A549 (cell line): ENCODE measurements at regions not wholly inside any gene's neighbourhood (a gene's known extent, or its start where the extent isn't known, plus 50 kb on each side); places are given as distances from the start of the nearest gene placed in this dataset.

Source experiments
- ATAC-seq, 2 experiments: fragments of 200-7000 bp in 1 of 2; fragments of >200 bp in 1 of 2; cut with Nextera tagmentation in 1 of 2; cut with Tn5 transposase in 1 of 2; 3 replicates each; pipeline versions ENCODE4 v1.8.0 to v1.9.1; 2018 to 2020; ENCODE audit warnings: mild to moderate bottlenecking in 1 of 2, moderate library complexity in 1 of 2
- CTCF ChIA-PET: fragments of 300-600 bp; sonication (Branson Sonifier 250); formaldehyde crosslinking; extraction: SDS; loops from one replicate; lab custom pipeline; 2021; ENCODE audit warnings: antibody characterized with exemption, inconsistent platforms; lab: Yijun Ruan, JAX
- POLR2A ChIA-PET: fragments of 350-600 bp; formaldehyde crosslinking; extraction: SDS; loops from one replicate; lab custom pipeline; 2021; ENCODE audit warnings: antibody characterized with exemption, inconsistent platforms; lab: Yijun Ruan, JAX
- DNase-seq, 2 experiments: peaks; one replicate each; pipeline versions ENCODE4 v3.0.0 to v3.0.0-alpha.2; 2011 to 2016; ENCODE audit warnings: low read depth in 1 of 2, low spot score in 1 of 2
- FAIRE-seq: peaks from 2 replicates; lab custom pipeline; 2011; peaks lifted over from hg19 to GRCh38; lab: Jason Lieb, UNC
- H3K27ac ChIP-seq, 2 experiments: fragments of >200 bp; sonication (Bioruptor Twin); formaldehyde crosslinking; 3 replicates each; pipeline ENCODE4 v1.5.1; 2016 to 2017
- H3K4me1 ChIP-seq: fragments of >200 bp; sonication (Bioruptor Twin); formaldehyde crosslinking; 3 replicates; pipeline ENCODE4 v1.6.1; 2016
- H3K4me2 ChIP-seq: fragments of >200 bp; sonication (Bioruptor Twin); formaldehyde crosslinking; 3 replicates; pipeline ENCODE4 v1.6.1; 2016
- H3K4me3 ChIP-seq: fragments of >200 bp; sonication (Bioruptor Twin); formaldehyde crosslinking; 3 replicates; pipeline ENCODE4 v1.5.1; 2016
- H3K9me3 ChIP-seq: fragments of >200 bp; sonication (Bioruptor Twin); formaldehyde crosslinking; 3 replicates; pipeline ENCODE4 v1.6.1; 2016
- CBX2 ChIP-seq: fragments of 200-600 bp; sonication (generic); IDR thresholded peaks from 2 replicates; pipeline ENCODE4 v1.6.1; 2016; ENCODE audit warnings: low read depth, mild to moderate bottlenecking, borderline replicate concordance
- CEBPB ChIP-seq, 2 experiments: fragments of >200 bp in 1 of 2; sonication (Bioruptor Twin) in 1 of 2; formaldehyde crosslinking in 1 of 2; IDR thresholded peaks; 2 replicates each; pipeline ENCODE4 v1.6.1; 2012 to 2016
- CHD4 ChIP-seq: fragments of 200-600 bp; sonication (generic); IDR thresholded peaks from 2 replicates; pipeline ENCODE4 v1.6.1; 2016; ENCODE audit warnings: antibody characterized with exemption, mild to moderate bottlenecking, borderline replicate concordance
- EHF ChIP-seq: fragments of 250-450 bp; sonication (Bioruptor Pico); IDR thresholded peaks from 2 replicates; pipeline ENCODE4 v1.5.0; 2020; ENCODE audit warnings: mild to moderate bottlenecking
- EHMT2 ChIP-seq: fragments of 200-600 bp; sonication (generic); IDR thresholded peaks from 2 replicates; pipeline ENCODE4 v1.6.1; 2016; ENCODE audit warnings: antibody characterized with exemption, low read depth, mild to moderate bottlenecking, moderate library complexity
- EP300 ChIP-seq, 2 experiments: fragments of >200 bp; sonication (Bioruptor Twin); formaldehyde crosslinking; IDR thresholded peaks; 2 replicates in 1 of 2; 3 replicates in 1 of 2; pipeline ENCODE4 v1.6.1; 2016 to 2017
- GATA3 ChIP-seq: IDR thresholded peaks from 2 replicates; pipeline ENCODE4 v1.6.1; 2012; ENCODE audit warnings: borderline replicate concordance
- HDAC2 ChIP-seq: fragments of 200-600 bp; sonication (generic); IDR thresholded peaks from 2 replicates; pipeline ENCODE4 v1.6.1; 2016
- HOXB13 ChIP-seq: fragments of 250-450 bp; sonication (Bioruptor Pico); IDR thresholded peaks from 2 replicates; pipeline ENCODE4 v1.5.0; 2020; ENCODE audit warnings: low read depth, mild to moderate bottlenecking, moderate library complexity
- JUN ChIP-seq, 2 experiments: fragments of >200 bp; sonication (Bioruptor Twin); formaldehyde crosslinking; IDR thresholded peaks; 2 replicates in 1 of 2; 3 replicates in 1 of 2; pipeline ENCODE4 v1.6.1; 2016 to 2017
- JUNB ChIP-seq: fragments of >200 bp; sonication (Bioruptor Twin); formaldehyde crosslinking; IDR thresholded peaks from 2 replicates; pipeline ENCODE4 v1.6.1; 2016
- MYC ChIP-seq: IDR thresholded peaks from 2 replicates; pipeline ENCODE4 v1.6.1; 2012; ENCODE audit warnings: mild to moderate bottlenecking, inconsistent platforms, low read length, improper control_type of control experiment, borderline replicate concordance
- NR3C1 ChIP-seq: fragments of >200 bp; sonication (Bioruptor Twin); formaldehyde crosslinking; IDR thresholded peaks from 3 replicates; pipeline ENCODE4 v1.6.1; 2017
- RAD21 ChIP-seq, 2 experiments: fragments of >200 bp in 1 of 2; sonication (Bioruptor Twin) in 1 of 2; formaldehyde crosslinking in 1 of 2; IDR thresholded peaks in 1 of 2; conservative IDR thresholded peaks in 1 of 2; 2 replicates in 1 of 2; 3 replicates in 1 of 2; pipeline ENCODE4 v1.6.1; 2012 to 2018; ENCODE audit warnings: inconsistent platforms in 1 of 2
- RCOR1 ChIP-seq: fragments of 150-350 bp; IDR thresholded peaks from 2 replicates; pipeline ENCODE4 v1.6.1; 2014; ENCODE audit warnings: antibody characterized with exemption, low read length, low read depth
- RFX5 ChIP-seq: fragments of 450-650 bp; IDR thresholded peaks from 2 replicates; pipeline ENCODE4 v1.7.1; 2014; ENCODE audit warnings: antibody characterized with exemption, mild to moderate bottlenecking, moderate library complexity
- SMC3 ChIP-seq: fragments of >200 bp; sonication (Bioruptor Twin); formaldehyde crosslinking; IDR thresholded peaks from 3 replicates; pipeline ENCODE4 v1.6.1; 2018; ENCODE audit warnings: inconsistent platforms
- ZC3H11A ChIP-seq: fragments of 450-650 bp; IDR thresholded peaks from 2 replicates; pipeline ENCODE4 v1.6.1; 2014; ENCODE audit warnings: antibody characterized with exemption, mild to moderate bottlenecking
- ZFP36 ChIP-seq: fragments of 450-650 bp; IDR thresholded peaks from 2 replicates; pipeline ENCODE4 v1.6.1; 2014; ENCODE audit warnings: borderline replicate concordance; ENCODE audit not compliant: partially characterized antibody
- ZSCAN20 ChIP-seq: fragments of 250-450 bp; sonication (Bioruptor Pico); IDR thresholded peaks from 2 replicates; pipeline ENCODE4 v1.8.0; 2022; ENCODE audit warnings: mild to moderate bottlenecking, moderate library complexity
- WGBS: methylation state at CpG from one replicate; pipeline ENCODE4 v1.1.6; 2017; ENCODE audit errors: missing lambda C conversion rate; 5-methylcytosine and 5-hydroxymethylcytosine counted together
- TF ChIP-seq, protein P1 (sequence below): fragments of >200 bp; sonication (Bioruptor Twin); formaldehyde crosslinking; IDR thresholded peaks from 2 replicates; pipeline ENCODE4 v1.6.1; 2016
- TF ChIP-seq, protein P2 (sequence below): fragments of >200 bp; sonication (Bioruptor Twin); formaldehyde crosslinking; IDR thresholded peaks from 3 replicates; pipeline ENCODE4 v1.6.1; 2016
- TF ChIP-seq, protein P3 (sequence below): IDR thresholded peaks from 2 replicates; pipeline ENCODE4 v1.6.1; 2012
- TF ChIP-seq, protein P4 (sequence below): IDR thresholded peaks from 2 replicates; pipeline ENCODE4 v1.6.1; 2012
- TF ChIP-seq, protein P5 (sequence below): fragments of 250-450 bp; sonication (Bioruptor Pico); IDR thresholded peaks from 2 replicates; pipeline ENCODE4 v1.5.0; 2021; ENCODE audit warnings: mild to moderate bottlenecking, moderate library complexity, borderline replicate concordance
- TF ChIP-seq, protein P6 (sequence below): fragments of 200-600 bp; sonication (generic); IDR thresholded peaks from 2 replicates; pipeline ENCODE4 v1.6.1; 2016; ENCODE audit warnings: antibody characterized with exemption, mild to moderate bottlenecking, moderate library complexity

DNA sequence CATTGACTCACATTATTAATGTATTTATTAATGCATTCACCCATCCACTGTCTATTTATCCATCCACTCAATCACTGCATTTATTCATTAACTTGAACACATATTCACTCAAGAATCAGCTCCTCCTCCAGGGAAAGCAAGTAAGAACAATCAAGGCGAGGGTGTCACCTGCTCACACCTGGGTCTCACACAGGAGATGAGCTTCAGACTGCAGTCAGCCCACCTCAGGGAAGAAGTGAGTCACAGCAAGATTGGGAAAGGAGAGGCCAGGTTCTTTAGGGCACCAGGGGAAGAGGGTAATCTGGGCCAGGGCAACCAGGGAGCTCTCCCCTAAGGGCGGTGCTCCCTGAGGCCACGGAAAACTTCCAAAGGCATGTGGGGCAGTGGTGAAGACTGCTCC, 367.3 kb downstream of the BCL11B start:
- WGBS = 75% methylated on average over 3 of the region's 3 CpGs
- ChIA-PET POLR2A (no interaction called here), CTCF (interaction anchor here (1.0 kb wide), 1 partner anchor 484 kb away, joined by 3 read pairs; no protein-coding TSS in a partner anchor)
- Histone ChIP-seq H3K4me2 (peak overlapping the region; percentile 13; the same call in 1 of the 3 replicates), H3K4me1 (peaks cover 74% of the 10 kb centered on the region), H3K4me3 (no peak overlapping the region), H3K9me3 (no peaks in the 10 kb centered on the region), H3K27ac (peak overlapping the region; percentile 70 to 75; a peak in 4 of 6 replicates)
- no peak for FAIRE-seq
- ATAC-seq = no peak
- DNase-seq = no peak
- TF ChIP-seq EHMT2 (no peak), ZC3H11A (no peak), JUN (IDR thresholded peaks at IDR 0.05) (no peak)

DNA sequence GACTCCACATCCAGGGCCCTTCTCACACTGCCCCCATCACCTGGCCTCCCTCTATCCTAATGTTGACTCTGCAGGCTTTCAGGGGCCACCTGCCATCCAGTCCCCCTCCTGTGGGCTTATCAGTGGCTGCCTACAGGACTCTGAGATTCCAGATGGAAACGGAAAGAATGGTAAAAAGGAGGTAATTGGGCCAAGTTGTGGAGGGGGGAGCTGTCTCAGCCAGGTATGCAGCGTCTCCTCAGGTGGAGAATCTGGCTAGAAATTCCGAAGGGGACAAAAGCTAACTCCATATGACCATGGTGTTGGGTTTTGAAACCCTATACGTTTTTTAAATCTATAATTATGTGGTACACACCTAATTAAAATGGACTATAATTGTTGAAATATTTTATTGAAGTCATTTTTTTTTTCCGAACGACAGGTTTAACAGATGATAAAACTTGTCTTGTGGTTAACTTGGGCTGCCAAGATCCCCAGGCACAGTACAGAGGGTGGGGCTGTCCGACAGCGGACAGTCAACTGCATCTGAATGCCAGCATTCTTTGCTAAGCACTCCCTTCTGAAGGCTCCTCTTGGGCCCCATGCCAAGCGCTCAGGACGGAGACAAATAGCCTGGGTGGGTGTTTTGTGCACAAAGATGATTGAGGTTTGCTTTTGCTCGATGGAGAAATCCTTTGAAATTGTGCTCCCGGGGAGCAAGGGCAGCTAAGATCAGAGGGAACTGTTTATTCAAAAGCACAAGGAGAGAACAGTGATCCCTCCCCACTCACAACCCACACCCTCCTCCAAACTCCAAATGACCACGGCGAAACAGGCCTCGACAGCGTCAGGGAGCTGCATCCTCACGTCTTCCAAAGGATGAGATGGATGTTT, 365.6 kb downstream of the BCL11B start:
- WGBS = 9% methylated on average over 17 of the region's 17 CpGs
- peak overlapping the region; percentile 75 to 84 for H3K27ac ChIP-seq
- FAIRE-seq (no peak), DNase-seq (peak; percentile 71 to 77), ATAC-seq (peak; percentile 71 to 81)
- H3K4me2 ChIP-seq = peak overlapping the region; percentile 72
- no peak overlapping the region for H3K4me3 ChIP-seq
- ChIA-PET CTCF (interaction anchor here (0.6 to 1.5 kb wide), 4 partner anchors 14 to 1885 kb away, joined by 3 to 4 read pairs (median 4); no protein-coding TSS in a partner anchor), POLR2A (no interaction called here)
- TF ChIP-seq CHD4 (no peak), SMC3 (peak; percentile 22; the same call in 1 of the 3 replicates), EHF (no peak), GATA3 (peak; percentile 57; the same call in 1 of the 2 replicates), EP300 (IDR thresholded peaks at IDR 0.05) (peak in 1 of 2 experiments; percentile 32; a peak in 1 of 5 replicates), MYC (no peak), EHMT2 (no peak), RCOR1 (no peak), CEBPB (IDR thresholded peaks at IDR 0.05) (peak in 1 of 2 experiments; percentile 44; a peak in 1 of 4 replicates), JUN (IDR thresholded peaks at IDR 0.05) (peak in 1 of 2 experiments; percentile 54; a peak in 2 of 5 replicates), ZSCAN20 (CRISPR knock-in tag) (no peak), ZFP36 (no peak), HOXB13 (CRISPR knock-in tag) (no peak), RAD21 (conservative IDR thresholded peaks at IDR 0.05 in 1 of 2, IDR thresholded peaks at IDR 0.05 in 1 of 2) (peak; percentile 12 to 55), JUNB (peak; percentile 38), RFX5 (no peak), CBX2 (no peak), ZC3H11A (no peak), NR3C1 (no peak), HDAC2 (no peak)
- TF ChIP-seq, protein P1, sequence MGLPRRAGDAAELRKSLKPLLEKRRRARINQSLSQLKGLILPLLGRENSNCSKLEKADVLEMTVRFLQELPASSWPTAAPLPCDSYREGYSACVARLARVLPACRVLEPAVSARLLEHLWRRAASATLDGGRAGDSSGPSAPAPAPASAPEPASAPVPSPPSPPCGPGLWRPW = no peak
- TF ChIP-seq, protein P2, sequence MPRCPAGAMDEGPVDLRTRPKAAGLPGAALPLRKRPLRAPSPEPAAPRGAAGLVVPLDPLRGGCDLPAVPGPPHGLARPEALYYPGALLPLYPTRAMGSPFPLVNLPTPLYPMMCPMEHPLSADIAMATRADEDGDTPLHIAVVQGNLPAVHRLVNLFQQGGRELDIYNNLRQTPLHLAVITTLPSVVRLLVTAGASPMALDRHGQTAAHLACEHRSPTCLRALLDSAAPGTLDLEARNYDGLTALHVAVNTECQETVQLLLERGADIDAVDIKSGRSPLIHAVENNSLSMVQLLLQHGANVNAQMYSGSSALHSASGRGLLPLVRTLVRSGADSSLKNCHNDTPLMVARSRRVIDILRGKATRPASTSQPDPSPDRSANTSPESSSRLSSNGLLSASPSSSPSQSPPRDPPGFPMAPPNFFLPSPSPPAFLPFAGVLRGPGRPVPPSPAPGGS = peak; percentile 49; the same call in 1 of the 3 replicates
- TF ChIP-seq, protein P3, sequence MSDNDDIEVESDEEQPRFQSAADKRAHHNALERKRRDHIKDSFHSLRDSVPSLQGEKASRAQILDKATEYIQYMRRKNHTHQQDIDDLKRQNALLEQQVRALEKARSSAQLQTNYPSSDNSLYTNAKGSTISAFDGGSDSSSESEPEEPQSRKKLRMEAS = peak; percentile 49; the same call in 1 of the 2 replicates
- TF ChIP-seq, protein P4, sequence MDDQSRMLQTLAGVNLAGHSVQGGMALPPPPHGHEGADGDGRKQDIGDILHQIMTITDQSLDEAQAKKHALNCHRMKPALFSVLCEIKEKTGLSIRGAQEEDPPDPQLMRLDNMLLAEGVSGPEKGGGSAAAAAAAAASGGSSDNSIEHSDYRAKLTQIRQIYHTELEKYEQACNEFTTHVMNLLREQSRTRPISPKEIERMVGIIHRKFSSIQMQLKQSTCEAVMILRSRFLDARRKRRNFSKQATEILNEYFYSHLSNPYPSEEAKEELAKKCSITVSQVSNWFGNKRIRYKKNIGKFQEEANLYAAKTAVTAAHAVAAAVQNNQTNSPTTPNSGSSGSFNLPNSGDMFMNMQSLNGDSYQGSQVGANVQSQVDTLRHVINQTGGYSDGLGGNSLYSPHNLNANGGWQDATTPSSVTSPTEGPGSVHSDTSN = no peak
- TF ChIP-seq, protein P5, sequence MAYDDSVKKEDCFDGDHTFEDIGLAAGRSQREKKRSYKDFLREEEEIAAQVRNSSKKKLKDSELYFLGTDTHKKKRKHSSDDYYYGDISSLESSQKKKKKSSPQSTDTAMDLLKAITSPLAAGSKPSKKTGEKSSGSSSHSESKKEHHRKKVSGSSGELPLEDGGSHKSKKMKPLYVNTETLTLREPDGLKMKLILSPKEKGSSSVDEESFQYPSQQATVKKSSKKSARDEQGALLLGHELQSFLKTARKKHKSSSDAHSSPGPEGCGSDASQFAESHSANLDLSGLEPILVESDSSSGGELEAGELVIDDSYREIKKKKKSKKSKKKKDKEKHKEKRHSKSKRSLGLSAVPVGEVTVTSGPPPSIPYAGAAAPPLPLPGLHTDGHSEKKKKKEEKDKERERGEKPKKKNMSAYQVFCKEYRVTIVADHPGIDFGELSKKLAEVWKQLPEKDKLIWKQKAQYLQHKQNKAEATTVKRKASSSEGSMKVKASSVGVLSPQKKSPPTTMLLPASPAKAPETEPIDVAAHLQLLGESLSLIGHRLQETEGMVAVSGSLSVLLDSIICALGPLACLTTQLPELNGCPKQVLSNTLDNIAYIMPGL = no peak
- TF ChIP-seq, protein P6, sequence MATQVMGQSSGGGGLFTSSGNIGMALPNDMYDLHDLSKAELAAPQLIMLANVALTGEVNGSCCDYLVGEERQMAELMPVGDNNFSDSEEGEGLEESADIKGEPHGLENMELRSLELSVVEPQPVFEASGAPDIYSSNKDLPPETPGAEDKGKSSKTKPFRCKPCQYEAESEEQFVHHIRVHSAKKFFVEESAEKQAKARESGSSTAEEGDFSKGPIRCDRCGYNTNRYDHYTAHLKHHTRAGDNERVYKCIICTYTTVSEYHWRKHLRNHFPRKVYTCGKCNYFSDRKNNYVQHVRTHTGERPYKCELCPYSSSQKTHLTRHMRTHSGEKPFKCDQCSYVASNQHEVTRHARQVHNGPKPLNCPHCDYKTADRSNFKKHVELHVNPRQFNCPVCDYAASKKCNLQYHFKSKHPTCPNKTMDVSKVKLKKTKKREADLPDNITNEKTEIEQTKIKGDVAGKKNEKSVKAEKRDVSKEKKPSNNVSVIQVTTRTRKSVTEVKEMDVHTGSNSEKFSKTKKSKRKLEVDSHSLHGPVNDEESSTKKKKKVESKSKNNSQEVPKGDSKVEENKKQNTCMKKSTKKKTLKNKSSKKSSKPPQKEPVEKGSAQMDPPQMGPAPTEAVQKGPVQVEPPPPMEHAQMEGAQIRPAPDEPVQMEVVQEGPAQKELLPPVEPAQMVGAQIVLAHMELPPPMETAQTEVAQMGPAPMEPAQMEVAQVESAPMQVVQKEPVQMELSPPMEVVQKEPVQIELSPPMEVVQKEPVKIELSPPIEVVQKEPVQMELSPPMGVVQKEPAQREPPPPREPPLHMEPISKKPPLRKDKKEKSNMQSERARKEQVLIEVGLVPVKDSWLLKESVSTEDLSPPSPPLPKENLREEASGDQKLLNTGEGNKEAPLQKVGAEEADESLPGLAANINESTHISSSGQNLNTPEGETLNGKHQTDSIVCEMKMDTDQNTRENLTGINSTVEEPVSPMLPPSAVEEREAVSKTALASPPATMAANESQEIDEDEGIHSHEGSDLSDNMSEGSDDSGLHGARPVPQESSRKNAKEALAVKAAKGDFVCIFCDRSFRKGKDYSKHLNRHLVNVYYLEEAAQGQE = no peak
- H3K4me1 ChIP-seq = peaks cover 73% of the 10 kb centered on the region
- H3K9me3 ChIP-seq = no peaks in the 10 kb centered on the region
